Stomach (tissue), 4 donors: ENCODE measurements at regions not wholly inside any gene's neighbourhood (a gene's known extent, or its start where the extent isn't known, plus 50 kb on each side); places are given as distances from the start of the nearest gene placed in this dataset.

Experiments
- CTCF ChIP-seq, 7 experiments: fragments of 450-650 bp in 4 of 7; fragments of 200-600 bp in 3 of 7; sonication (generic) in 3 of 7; IDR thresholded peaks; one replicate each; pipeline ENCODE4 v1.5.1; 2016 to 2019; ENCODE audit warnings: antibody characterized with exemption in 7 of 7, control low read depth in 2 of 7, mild to moderate bottlenecking in 1 of 7
- POLR2A ChIP-seq, 4 donors: fragments of 450-650 bp; IDR thresholded peaks; one replicate each; pipeline ENCODE4 v1.6.1; 2016; ENCODE audit warnings: antibody characterized with exemption in 4 of 4, control low read depth in 2 of 4, mild to moderate bottlenecking in 1 of 4, moderate library complexity in 1 of 4
- POLR2AphosphoS5 ChIP-seq, 3 donors: sonication (generic); formaldehyde crosslinking; IDR thresholded peaks; one replicate each; pipeline ENCODE4 v1.6.1; 2016; ENCODE audit warnings: antibody characterized with exemption in 3 of 3

- TF ChIP-seq CTCF (IDR thresholded peaks at IDR 0.05) (no peak), POLR2A (IDR thresholded peaks at IDR 0.05) (no peak), POLR2AphosphoS5 (IDR thresholded peaks at IDR 0.05) (no peak)
These were observed 155.6 kb upstream of the PWP1 start for GRCh38 chr12:107529991-107530390.
